ENCODE measurements at regions not wholly inside any gene's neighbourhood (a gene's known extent, or its start where the extent isn't known, plus 50 kb on each side); places are given as distances from the start of the nearest gene placed in this dataset.
"Not testable (repeated sequence)": the region's sequence is repeated elsewhere in the genome, so short reads cannot be mapped to it uniquely, and the experiment has no call there.

GRCh38 chr18:10099539-10100140, 185.8 kb downstream of the VAPA start:
- no peak for TF ChIP-seq CTCF (IDR thresholded peaks at IDR 0.05; ENCODE audit: insufficient read depth, low read depth, low read length, missing control alignments)
- H3K4me3 ChIP-seq (ENCODE audit: low read depth, low read length), result no peak overlapping the region
- no peak for DNase-seq (ENCODE audit: low read depth)

- TF ChIP-seq CTCF (IDR thresholded peaks at IDR 0.05; ENCODE audit: insufficient read depth, low read depth, low read length, missing control alignments), result no peak
- H3K4me3 ChIP-seq (ENCODE audit: low read depth, low read length), result no peak overlapping the region
- DNase-seq (ENCODE audit: low read depth), result no peak
Observed at GRCh38 chr18:10100196-10100595, 186.4 kb downstream of the VAPA start.

GRCh38 chr18:10100941-10101701, 187.3 kb downstream of the VAPA start:
- no peak for TF ChIP-seq CTCF (IDR thresholded peaks at IDR 0.05; ENCODE audit: insufficient read depth, low read depth, low read length, missing control alignments)
- H3K4me3 ChIP-seq (ENCODE audit: low read depth, low read length), result no peak overlapping the region
- DNase-seq (ENCODE audit: low read depth), result no peak

GRCh38 chr18:10101729-10102128, 187.9 kb downstream of the VAPA start:
- no peak overlapping the region for H3K4me3 ChIP-seq (ENCODE audit: low read depth, low read length)
- no peak for TF ChIP-seq CTCF (IDR thresholded peaks at IDR 0.05; ENCODE audit: insufficient read depth, low read depth, low read length, missing control alignments)
- no peak for DNase-seq (ENCODE audit: low read depth)

GRCh38 chr18:10105118-10105517, 191.3 kb downstream of the VAPA start:
- not testable (repeated sequence) for DNase-seq (ENCODE audit: low read depth); H3K4me3 ChIP-seq (ENCODE audit: low read depth, low read length)

- TF ChIP-seq CTCF (IDR thresholded peaks at IDR 0.05; ENCODE audit: insufficient read depth, low read depth, low read length, missing control alignments), result no peak
- no peak for DNase-seq (ENCODE audit: low read depth)
- H3K4me3 ChIP-seq (ENCODE audit: low read depth, low read length), result no peak overlapping the region
Observed at GRCh38 chr18:10111191-10111590, 197.4 kb downstream of the VAPA start.

- TF ChIP-seq CTCF (IDR thresholded peaks at IDR 0.05; ENCODE audit: insufficient read depth, low read depth, low read length, missing control alignments), result no peak
- DNase-seq (ENCODE audit: low read depth), result no peak
- no peak overlapping the region for H3K4me3 ChIP-seq (ENCODE audit: low read depth, low read length)
Observed at GRCh38 chr18:10111944-10112343, 198.1 kb downstream of the VAPA start.
